ENCODE measurements at regions not wholly inside any gene's neighbourhood (a gene's known extent, or its start where the extent isn't known, plus 50 kb on each side); places are given as distances from the start of the nearest gene placed in this dataset.

GRCh38 chr13:90808838-90809237, 538.6 kb upstream of the MIR17HG start:
- no peak for DNase-seq (ENCODE audit: low spot score in 2 of 2)
- Histone ChIP-seq H3K4me1 (no peaks in the 10 kb centered on the region), H3K9me3 (no peaks in the 10 kb centered on the region), H3K4me3 (no peak overlapping the region), H3K27ac (no peak overlapping the region), H3K27me3 (no peaks in the 10 kb centered on the region), H3K36me3 (no peaks in the 10 kb centered on the region)
- TF ChIP-seq POLR2A (IDR thresholded peaks at IDR 0.05) (no peak), POLR2AphosphoS5 (IDR thresholded peaks at IDR 0.05) (no peak)
- TF ChIP-seq, protein P1, sequence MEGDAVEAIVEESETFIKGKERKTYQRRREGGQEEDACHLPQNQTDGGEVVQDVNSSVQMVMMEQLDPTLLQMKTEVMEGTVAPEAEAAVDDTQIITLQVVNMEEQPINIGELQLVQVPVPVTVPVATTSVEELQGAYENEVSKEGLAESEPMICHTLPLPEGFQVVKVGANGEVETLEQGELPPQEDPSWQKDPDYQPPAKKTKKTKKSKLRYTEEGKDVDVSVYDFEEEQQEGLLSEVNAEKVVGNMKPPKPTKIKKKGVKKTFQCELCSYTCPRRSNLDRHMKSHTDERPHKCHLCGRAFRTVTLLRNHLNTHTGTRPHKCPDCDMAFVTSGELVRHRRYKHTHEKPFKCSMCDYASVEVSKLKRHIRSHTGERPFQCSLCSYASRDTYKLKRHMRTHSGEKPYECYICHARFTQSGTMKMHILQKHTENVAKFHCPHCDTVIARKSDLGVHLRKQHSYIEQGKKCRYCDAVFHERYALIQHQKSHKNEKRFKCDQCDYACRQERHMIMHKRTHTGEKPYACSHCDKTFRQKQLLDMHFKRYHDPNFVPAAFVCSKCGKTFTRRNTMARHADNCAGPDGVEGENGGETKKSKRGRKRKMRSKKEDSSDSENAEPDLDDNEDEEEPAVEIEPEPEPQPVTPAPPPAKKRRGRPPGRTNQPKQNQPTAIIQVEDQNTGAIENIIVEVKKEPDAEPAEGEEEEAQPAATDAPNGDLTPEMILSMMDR (IDR thresholded peaks at IDR 0.05): no peak
- intact Hi-C loops (cut with DNase I; ENCODE audit: low total_unique reads): no loop called here

- intact Hi-C loops (cut with DNase I; ENCODE audit: low total_unique reads): no loop called here
- Histone ChIP-seq H3K27ac (no peak overlapping the region), H3K27me3 (no peaks in the 10 kb centered on the region), H3K4me1 (no peaks in the 10 kb centered on the region), H3K4me3 (no peak overlapping the region), H3K9me3 (no peaks in the 10 kb centered on the region), H3K36me3 (no peaks in the 10 kb centered on the region)
- TF ChIP-seq POLR2A (IDR thresholded peaks at IDR 0.05) (no peak), POLR2AphosphoS5 (IDR thresholded peaks at IDR 0.05) (no peak)
- TF ChIP-seq, protein P1 (IDR thresholded peaks at IDR 0.05): no peak
- no peak for DNase-seq (ENCODE audit: low spot score in 2 of 2)
Observed at GRCh38 chr13:90824032-90824431, 523.5 kb upstream of the MIR17HG start.

GRCh38 chr13:90826688-90827087, 520.8 kb upstream of the MIR17HG start:
- Histone ChIP-seq H3K27me3 (no peaks in the 10 kb centered on the region), H3K4me3 (no peak overlapping the region), H3K4me1 (no peaks in the 10 kb centered on the region), H3K36me3 (no peaks in the 10 kb centered on the region), H3K27ac (no peak overlapping the region), H3K9me3 (no peaks in the 10 kb centered on the region)
- intact Hi-C loops (cut with DNase I; ENCODE audit: low total_unique reads): no loop called here
- TF ChIP-seq POLR2A (IDR thresholded peaks at IDR 0.05) (no peak), POLR2AphosphoS5 (IDR thresholded peaks at IDR 0.05) (no peak)
- TF ChIP-seq, protein P1 (IDR thresholded peaks at IDR 0.05): no peak
- no peak for DNase-seq (ENCODE audit: low spot score in 2 of 2)

DNA sequence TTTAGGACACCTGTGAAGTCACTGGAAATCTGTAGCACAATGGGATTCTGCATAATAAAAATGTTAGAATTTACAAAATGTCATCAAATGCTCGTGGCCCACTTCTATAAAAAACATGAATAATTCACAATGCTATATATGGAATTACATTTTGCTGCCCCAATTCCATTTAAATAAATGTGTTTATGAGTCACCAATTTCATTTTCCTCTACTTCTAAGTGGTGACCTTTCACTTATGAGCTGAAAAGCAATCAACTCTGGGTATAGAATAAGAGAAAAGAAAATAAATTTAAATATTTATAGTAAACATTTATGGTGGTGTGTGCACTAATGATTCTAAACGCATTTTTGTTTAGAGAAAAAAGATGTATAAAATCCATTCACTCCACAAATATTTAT, 516.7 kb upstream of the MIR17HG start:
- Histone ChIP-seq H3K4me1 (no peaks in the 10 kb centered on the region), H3K27me3 (no peaks in the 10 kb centered on the region), H3K4me3 (no peak overlapping the region), H3K27ac (no peak overlapping the region), H3K9me3 (no peaks in the 10 kb centered on the region), H3K36me3 (no peaks in the 10 kb centered on the region)
- intact Hi-C loops (cut with DNase I; ENCODE audit: low total_unique reads): no loop called here
- DNase-seq (ENCODE audit: low spot score in 2 of 2): no peak
- TF ChIP-seq POLR2AphosphoS5 (IDR thresholded peaks at IDR 0.05) (no peak), POLR2A (IDR thresholded peaks at IDR 0.05) (no peak)
- TF ChIP-seq, protein P1 (IDR thresholded peaks at IDR 0.05): no peak

DNA sequence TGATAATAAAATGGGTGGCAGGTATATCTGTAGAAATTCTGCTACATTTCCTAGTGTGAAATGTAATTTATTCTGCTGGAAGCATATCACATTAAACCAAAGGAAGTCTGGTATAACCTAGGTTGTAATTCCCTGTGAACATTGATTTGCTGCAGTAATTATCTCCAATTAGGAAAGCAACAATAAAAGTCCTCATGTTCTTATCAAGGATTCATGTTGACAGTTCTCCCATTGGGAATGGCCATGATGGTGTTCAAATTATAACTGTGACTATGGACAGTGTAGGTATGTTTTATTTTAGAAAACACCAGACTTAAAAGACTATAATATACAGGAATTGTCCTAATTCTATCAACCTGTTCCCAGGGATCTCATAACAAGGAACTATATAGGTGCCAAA, 513.5 kb upstream of the MIR17HG start:
- H3K27me3 ChIP-seq: no peaks in the 10 kb centered on the region
- DNase-seq (ENCODE audit: low spot score in 2 of 2): no peak
- no peaks in the 10 kb centered on the region for H3K9me3 ChIP-seq
- TF ChIP-seq POLR2AphosphoS5 (IDR thresholded peaks at IDR 0.05): no peak
- TF ChIP-seq, protein P1 (IDR thresholded peaks at IDR 0.05): no peak
- TF ChIP-seq POLR2A (IDR thresholded peaks at IDR 0.05): no peak
- intact Hi-C loops (cut with DNase I; ENCODE audit: low total_unique reads): no loop called here
- H3K4me1 ChIP-seq: no peaks in the 10 kb centered on the region
- no peaks in the 10 kb centered on the region for H3K36me3 ChIP-seq
- H3K27ac ChIP-seq: no peak overlapping the region
- H3K4me3 ChIP-seq: no peak overlapping the region
